ENCODE measurements at regions not wholly inside any gene's neighbourhood (a gene's known extent, or its start where the extent isn't known, plus 50 kb on each side); places are given as distances from the start of the nearest gene placed in this dataset.

DNA sequence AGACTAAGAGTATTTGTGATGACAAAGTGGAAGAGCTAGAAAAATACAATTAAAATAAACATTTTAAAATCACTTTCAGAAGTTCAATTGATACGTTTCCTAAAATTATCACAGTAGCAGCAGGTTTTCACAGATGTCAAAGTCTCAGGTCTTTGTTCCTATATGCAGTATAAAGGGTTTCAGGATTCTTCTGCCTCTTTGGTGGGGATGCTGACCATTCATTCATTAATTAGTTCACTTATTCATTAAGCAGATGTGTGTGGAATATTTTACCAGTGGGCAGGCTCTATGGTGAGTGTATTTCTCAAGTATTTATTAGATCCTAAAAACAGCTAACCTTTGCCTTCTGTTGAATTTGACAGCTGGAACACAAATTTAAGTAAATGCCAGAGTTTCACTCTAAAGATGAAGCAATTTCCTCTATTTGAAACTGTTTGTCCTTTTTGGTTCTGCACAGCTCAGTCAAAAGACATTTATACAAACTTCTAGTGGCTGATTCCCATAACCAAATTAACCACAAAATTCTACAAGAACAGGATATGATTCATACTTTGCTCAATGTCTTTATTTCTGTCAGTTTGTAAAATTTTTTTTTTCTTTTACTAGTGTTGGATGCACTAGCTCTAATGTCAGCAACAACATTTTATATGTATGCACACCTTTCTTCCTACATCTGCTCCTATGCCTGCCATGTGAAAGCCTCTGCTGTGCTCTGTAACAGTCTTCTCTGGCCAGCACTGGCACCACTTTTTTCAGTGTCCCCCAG, 75.9 kb upstream of the PRR16 start:
- TF ChIP-seq CTCF (conservative IDR thresholded peaks at IDR 0.05; ENCODE audit: low read depth, low read length) (no peak), MXI1 (IDR thresholded peaks at IDR 0.05; ENCODE audit: borderline replicate concordance, low read depth, low read length) (no peak)
